Activated CD8-positive, alpha-beta memory T cell treated with anti-CD3 and anti-CD28 coated beads, Interleukin-2, amount 50 U/mL, for 24 hours (primary cell): ENCODE measurements at regions not wholly inside any gene's neighbourhood (a gene's known extent, or its start where the extent isn't known, plus 50 kb on each side); places are given as distances from the start of the nearest gene placed in this dataset.
"Not testable (repeated sequence)": the region's sequence is repeated elsewhere in the genome, so short reads cannot be mapped to it uniquely, and the experiment has no call there.

Experiments used
- DNase-seq: peaks from one replicate; pipeline ENCODE4 v3.0.0-alpha.2; 2020; ENCODE audit errors: extremely low read depth

DNA sequence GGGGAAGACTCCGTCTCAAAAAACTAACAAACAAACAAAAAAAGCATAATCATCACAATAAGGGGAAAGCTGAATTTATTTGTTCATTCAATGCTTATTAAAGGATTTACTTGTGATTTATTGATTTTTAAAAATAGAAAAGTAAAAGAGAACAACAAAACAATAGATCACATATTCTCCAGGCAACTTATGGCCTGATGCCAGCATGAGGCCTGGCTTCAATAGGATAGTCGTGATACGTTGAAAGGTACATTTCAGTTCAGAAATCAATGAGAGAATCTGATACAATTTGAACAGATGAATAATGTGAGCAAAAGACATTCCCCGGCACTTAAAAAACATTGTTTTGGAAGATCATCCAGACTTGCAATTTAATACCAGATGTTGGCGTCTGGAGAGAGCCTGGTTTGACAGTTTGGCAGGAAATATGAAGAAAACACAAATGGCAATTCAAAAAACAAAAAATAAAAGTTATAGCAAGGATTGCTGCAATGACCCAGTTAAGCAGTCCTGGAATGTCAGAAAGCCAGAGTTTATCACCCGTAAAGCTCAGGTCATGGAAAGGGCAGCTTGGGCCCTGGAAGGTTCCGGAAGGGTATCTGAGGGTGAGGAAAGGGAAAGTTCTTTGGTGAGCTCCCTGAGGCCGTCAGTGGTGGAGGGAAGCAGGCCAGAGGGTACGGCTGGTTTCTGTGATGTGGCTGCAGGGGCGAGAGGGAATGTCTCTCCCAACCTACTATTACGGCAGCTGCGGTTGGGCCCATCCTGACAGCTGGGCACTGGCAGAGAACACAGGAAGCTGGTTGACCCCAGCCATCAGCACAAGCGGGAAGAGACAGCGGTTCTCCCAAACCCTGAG is 230.2 kb upstream of the HES1 start:
- no peak for DNase-seq

GRCh38 chr3:193906849-193907410 is 229.0 kb upstream of the HES1 start:
- DNase-seq: no peak

- DNase-seq: no peak
These were observed 227.7 kb upstream of the HES1 start for GRCh38 chr3:193908181-193908744.

DNA sequence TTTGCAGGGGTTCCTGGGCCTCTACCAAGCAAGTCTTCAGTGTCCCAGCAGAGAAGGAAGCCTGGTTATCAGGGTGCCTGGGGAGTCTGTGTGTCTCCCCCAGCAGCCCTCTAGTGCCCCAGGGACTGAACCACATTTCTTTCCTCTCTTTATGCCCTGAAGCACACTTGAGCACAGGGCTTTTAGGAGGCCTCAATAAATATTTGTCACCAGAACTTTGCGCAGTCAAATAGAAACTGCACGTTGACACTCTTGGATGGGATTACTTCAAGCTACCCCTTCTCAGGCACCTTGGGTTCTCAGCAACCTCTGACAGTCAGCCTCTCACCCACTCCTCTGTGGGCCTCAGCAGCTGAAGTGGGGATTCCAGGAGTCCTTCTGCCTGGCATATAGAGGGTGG is 226.6 kb upstream of the HES1 start:
- DNase-seq: no peak

GRCh38 chr3:193910310-193910709 is 225.6 kb upstream of the HES1 start:
- no peak for DNase-seq

- DNase-seq: no peak
These were observed 224.8 kb upstream of the HES1 start for GRCh38 chr3:193910886-193911738.

- DNase-seq: no peak
These were observed 224.1 kb upstream of the HES1 start for GRCh38 chr3:193911784-193912340.

GRCh38 chr3:193912621-193913178 is 223.2 kb upstream of the HES1 start:
- DNase-seq: no peak

GRCh38 chr3:193914602-193915001 is 221.3 kb upstream of the HES1 start:
- DNase-seq: no peak

GRCh38 chr3:193915099-193915498 is 220.8 kb upstream of the HES1 start:
- no peak for DNase-seq

DNA sequence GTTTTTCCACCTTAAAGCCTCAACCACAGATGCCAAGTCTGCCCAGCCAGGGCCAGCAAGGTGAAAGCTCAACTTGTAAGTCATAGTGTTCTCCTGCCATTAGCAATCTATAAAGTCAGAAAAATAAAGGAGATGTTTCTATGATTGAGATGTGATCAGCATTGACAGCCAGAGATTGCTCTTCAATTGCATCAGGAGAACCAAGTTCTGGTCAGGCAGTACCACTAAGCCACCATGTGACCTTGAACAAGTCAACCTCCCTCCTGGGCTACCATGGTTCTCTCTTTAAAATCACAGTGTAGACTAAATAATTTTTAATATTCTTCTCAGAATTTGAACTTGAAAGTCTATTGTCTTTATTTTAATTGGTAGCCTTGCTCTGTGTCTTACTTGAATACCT is 220.3 kb upstream of the HES1 start:
- DNase-seq: no peak

DNA sequence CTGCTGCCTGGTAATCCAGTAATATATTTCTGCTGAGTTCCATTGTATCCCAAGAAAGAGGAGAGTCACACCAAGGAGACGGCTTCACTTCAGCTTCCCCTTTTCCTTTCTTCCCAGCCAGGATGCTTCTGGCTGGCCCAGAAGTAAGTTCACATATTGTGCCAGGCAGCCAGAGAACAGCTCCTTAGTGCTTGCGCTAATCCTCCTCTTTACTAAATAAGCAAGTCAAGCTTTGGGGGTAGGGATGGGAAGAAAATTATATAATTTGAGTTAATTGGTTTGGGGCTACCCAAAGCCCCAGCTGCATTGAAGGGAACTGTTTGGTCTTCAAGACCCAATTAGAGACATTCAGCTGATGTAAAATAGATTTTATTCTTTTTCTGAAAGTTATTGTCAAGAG is 218.8 kb upstream of the HES1 start:
- DNase-seq: no peak

DNA sequence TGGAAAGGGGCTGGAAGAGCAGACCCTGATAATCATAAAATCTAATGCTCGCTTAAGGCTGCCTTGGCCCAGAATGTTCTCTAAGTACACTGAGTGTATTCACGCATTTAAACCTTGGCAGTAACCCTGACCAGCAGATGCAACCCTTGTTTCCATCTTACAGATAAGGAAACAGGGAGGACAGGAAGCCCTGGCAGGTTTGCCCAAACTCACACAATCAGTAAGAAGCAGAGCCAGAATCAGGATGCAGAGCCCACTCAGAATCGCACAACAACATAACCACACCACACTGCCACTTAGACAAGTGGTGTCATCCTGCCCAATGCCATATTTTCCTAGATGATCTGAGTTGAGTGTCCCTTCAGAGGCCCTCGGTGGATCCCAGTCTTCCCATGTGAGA is 214.5 kb upstream of the HES1 start:
- no peak for DNase-seq

DNA sequence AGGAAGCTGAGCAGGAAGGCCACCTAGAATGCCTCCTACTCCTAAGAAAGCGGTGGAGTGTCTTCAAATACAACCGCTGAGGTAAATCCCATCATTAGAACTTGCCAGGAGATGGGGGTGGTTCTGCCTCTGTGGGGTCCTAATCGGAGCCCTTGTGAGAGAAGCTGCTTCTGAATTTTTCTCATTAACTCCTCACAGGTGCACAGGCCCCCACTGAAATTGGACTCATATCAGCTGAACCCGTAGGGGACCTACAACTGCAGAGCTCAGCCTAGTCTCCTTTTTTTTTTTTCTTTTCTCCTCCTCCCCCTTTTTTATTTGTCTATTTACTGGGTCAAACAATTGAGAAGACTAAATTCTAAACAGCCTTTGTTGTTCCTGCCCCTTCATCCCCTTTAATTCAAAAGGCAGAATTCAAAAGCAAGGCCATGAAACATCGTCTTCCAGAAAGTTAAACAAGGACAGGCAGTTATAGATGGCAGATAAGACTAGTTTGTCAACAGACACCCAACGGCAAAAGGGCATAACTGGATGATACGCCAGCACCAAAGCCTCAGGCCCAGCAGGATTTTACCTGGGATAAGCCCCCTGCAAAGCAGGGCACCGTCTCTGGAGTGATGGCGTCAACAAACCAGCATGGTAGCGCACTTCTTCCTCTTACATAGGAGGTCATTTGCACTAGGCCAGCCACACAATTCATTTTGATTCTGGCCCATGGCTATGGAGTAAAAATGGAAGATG is 213.7 kb upstream of the HES1 start:
- no peak for DNase-seq

GRCh38 chr3:193923958-193924357 is 212.0 kb upstream of the HES1 start:
- DNase-seq: not testable (repeated sequence)

DNA sequence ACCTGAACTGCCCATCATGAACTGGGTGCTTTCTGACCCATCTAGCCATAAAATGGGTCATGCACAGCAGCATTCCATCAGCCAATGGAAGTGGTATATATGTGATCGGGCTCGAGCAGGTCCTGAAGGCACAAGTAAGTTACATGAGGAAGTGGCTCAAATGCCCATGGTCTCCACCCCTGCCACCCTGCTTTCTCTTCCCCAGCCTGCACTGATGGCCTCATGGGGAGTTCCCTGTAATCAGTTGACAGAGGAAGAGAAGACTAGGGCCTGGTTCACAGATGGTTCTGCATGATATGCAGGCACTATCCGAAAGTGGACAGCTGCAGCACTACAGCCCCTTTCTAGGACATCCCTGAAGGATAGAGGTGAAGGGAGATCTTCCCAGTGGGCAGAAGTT is 209.9 kb upstream of the HES1 start:
- not testable (repeated sequence) for DNase-seq

- DNase-seq: not testable (repeated sequence)
These were observed 208.3 kb upstream of the HES1 start for GRCh38 chr3:193927413-193928206.

DNA sequence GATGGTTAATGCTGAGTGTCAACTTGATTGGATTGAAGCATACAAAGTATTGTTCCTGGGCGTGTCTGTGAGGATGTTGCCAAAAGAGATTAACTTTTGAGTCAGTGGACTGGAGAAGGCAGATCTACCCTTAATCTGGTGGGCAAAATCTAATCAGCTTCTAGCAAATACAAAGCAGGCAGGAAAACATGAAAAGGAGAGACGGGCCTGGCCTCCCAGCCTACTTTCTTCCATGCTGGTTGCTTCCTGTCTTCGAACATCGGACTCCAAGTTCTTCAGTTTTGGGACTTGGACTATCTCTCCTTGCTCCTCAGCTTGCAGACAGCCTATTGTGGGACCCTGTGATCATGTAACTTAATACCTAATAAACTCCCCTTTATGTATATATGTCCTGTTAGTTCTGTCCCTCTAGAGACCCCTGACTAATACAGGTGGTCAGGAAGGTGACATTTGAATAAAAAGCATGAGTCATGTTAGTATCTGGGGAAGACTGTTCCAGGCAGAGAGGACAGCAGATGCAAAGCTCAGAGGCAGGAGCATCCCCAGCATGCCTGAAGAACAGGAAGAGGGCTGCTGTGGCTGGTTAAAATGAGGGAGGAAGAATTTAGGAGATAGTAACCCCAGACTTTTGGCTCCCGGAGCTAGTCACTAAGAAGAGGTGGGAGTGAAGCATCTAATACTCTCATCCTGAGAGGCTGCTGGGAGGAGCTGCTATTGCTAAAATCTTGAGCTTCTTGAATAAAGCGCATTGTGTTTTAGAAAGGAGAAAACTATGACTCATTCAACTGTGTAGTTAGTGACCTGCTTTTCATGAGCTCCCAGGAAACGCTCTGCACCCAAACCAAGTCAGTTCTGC is 207.4 kb upstream of the HES1 start:
- no peak for DNase-seq

GRCh38 chr3:193929373-193929772 is 206.6 kb upstream of the HES1 start:
- DNase-seq: no peak
